ENCODE measurements at regions not wholly inside any gene's neighbourhood (a gene's known extent, or its start where the extent isn't known, plus 50 kb on each side); places are given as distances from the start of the nearest gene placed in this dataset.
"Not testable (repeated sequence)": the region's sequence is repeated elsewhere in the genome, so short reads cannot be mapped to it uniquely, and the experiment has no call there.

DNA sequence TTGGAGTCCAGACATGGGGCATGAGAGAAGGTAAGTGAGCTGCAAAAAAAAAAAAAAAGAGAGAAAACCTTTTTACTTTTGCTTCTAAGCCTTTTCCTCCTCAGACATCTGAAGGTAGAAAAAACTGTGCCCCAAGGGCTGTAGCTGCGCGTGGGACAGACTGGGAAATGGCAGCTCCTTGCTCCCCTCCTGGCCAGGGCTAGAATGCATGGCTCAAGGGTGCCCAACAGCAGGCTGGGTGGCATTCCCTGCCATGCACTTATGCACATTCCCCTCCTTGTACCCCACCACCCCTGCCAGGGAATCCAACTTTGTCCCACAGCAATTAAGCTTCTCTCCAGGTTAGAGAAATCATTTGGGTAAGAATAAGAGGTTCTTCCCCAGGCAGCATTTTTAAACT is 421.2 kb downstream of the TRAM1L1 start:
- no peak for DNase-seq (ENCODE audit: low spot score)

- no peak for DNase-seq (ENCODE audit: low spot score)
These were observed 446.3 kb downstream of the TRAM1L1 start for GRCh38 chr4:116639070-116639577.

GRCh38 chr4:116638592-116638991 is 446.8 kb downstream of the TRAM1L1 start:
- no peak for DNase-seq (ENCODE audit: low spot score)

- DNase-seq (ENCODE audit: low spot score): no peak
These were observed 448.5 kb downstream of the TRAM1L1 start for GRCh38 chr4:116636917-116637316.

GRCh38 chr4:116632269-116632668 is 453.1 kb downstream of the TRAM1L1 start:
- DNase-seq (ENCODE audit: low spot score): no peak

DNA sequence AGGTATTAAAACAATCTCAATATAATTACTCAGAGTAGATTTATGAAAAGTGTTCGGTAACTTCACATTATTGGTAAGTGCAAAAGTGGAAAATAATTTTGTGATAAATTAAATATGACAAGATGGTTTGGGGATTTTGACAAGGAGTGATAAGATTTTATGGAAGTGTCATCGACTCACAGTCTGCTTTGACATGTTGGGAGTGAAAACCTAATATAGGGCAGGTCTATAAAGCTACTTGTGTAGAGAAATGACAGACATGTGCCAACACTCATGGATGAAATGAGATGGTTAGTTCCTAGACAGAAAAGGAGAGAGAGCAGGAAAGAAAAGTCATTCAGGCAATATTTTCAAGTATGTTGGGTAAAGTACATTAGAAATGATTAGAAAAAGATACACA is 456.8 kb downstream of the TRAM1L1 start:
- DNase-seq (ENCODE audit: low spot score): no peak

- DNase-seq (ENCODE audit: low spot score): no peak
These were observed 457.8 kb downstream of the TRAM1L1 start for GRCh38 chr4:116627545-116627944.

GRCh38 chr4:116619508-116619907 is 465.9 kb downstream of the TRAM1L1 start:
- not testable (repeated sequence) for DNase-seq (ENCODE audit: low spot score)

- no peak for DNase-seq (ENCODE audit: low spot score)
These were observed 466.7 kb downstream of the TRAM1L1 start for GRCh38 chr4:116618638-116619037.

- no peak for DNase-seq (ENCODE audit: low spot score)
These were observed 482.3 kb downstream of the TRAM1L1 start for GRCh38 chr4:116603096-116603495.

- no peak for DNase-seq (ENCODE audit: low spot score)
These were observed 485.5 kb downstream of the TRAM1L1 start for GRCh38 chr4:116599859-116600258.

- DNase-seq (ENCODE audit: low spot score): no peak
These were observed 486.2 kb downstream of the TRAM1L1 start for GRCh38 chr4:116598980-116599789.

- DNase-seq (ENCODE audit: low spot score): no peak
These were observed 487.0 kb downstream of the TRAM1L1 start for GRCh38 chr4:116598155-116598979.

GRCh38 chr4:116590648-116591047 is 494.7 kb downstream of the TRAM1L1 start:
- no peak for DNase-seq (ENCODE audit: low spot score)

GRCh38 chr4:116588783-116589182 is 496.6 kb downstream of the TRAM1L1 start:
- no peak for DNase-seq (ENCODE audit: low spot score)

- DNase-seq (ENCODE audit: low spot score): no peak
These were observed 500.1 kb downstream of the TRAM1L1 start for GRCh38 chr4:116585246-116585645.

DNA sequence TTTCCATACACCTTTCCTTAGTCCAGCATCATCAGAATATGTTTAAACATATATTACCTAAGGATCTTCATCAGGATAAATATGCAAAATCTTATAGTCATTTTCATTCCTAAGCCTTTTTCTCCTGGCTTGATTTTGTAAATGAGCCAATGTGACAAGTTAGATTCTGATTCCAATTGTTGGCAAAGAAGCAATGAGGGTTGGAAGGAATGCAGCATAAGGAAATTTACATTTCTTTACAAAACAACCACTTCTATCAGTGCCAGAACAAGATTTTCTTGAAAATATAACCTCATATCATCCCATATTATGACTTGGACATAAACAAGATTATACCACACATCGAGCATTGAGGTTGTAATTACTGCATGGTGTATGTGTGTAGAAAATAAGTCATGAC is 508.1 kb downstream of the TRAM1L1 start:
- DNase-seq (ENCODE audit: low spot score): no peak

DNA sequence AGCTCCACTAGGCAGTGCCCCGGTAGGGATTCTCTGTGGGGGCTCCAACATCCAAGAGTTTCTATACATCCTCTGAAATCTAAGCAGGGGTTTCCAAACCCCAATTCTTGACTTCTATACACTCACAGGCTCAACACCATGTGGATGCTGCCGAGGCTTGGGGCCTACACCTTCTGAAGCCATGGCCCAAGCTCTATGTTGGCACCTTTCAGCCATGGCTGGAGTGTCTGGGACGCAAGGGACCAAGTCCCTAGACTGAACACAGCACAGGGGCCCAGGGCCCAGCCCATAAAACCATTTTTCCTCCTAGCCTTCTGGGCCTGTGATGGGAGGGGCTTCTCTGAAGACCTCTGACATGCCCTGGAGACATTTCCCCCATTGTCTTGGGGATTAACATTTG is 511.8 kb downstream of the TRAM1L1 start:
- DNase-seq (ENCODE audit: low spot score): no peak

DNA sequence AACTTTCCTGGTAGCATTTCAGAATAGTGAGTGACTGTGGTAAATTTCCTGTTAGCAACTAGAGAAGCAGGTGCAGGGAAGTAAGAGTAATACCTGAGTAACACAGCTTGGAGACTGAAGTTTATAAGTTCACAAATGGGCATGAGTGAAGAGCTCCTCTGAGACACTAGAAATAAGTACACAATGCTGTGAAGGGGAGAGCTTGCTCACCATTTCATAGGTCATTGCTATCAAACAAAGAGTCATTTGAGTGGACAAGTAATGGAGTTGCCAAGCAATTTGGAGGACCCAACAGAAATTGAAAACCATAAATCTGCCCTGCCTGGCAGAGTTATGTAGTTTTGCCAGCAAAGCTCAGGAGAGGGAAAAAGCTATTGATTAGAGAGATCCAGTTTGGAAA is 523.6 kb downstream of the TRAM1L1 start:
- no peak for DNase-seq (ENCODE audit: low spot score)

- no peak for DNase-seq (ENCODE audit: low spot score)
These were observed 533.6 kb downstream of the TRAM1L1 start for GRCh38 chr4:116551806-116552205.

DNA sequence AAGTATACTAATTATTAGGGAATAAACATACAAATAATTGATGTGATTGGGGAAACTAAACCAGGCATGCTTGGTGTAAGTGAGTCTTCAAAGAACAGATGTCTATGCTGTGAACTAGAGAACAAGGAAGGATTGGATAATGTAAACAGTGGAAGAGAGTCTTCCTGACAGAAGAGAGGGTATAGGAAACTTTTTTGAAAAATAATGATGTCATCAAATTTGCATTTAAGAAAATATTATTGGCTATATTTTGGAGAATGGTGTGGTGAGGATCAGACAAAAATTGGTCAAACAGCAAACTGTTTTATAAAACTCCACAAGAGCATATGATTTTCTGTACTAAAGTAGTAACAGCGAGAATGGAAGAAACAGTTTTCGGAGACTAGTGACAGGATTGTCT is 537.7 kb downstream of the TRAM1L1 start:
- no peak for DNase-seq (ENCODE audit: low spot score)

GRCh38 chr4:116546759-116547158 is 538.6 kb downstream of the TRAM1L1 start:
- no peak for DNase-seq (ENCODE audit: low spot score)

GRCh38 chr4:116544946-116545345 is 540.4 kb downstream of the TRAM1L1 start:
- no peak for DNase-seq (ENCODE audit: low spot score)

Data from CD4-positive, alpha-beta T cell treated with Interleukin-6 at 100 ng/mL for 8 hours (primary cell).